GM12878 (cell line): ENCODE measurements at regions not wholly inside any gene's neighbourhood (a gene's known extent, or its start where the extent isn't known, plus 50 kb on each side); places are given as distances from the start of the nearest gene placed in this dataset.

Experiments
- ATAC-seq: fragments of 200-7000 bp; cut with Tn5 transposase; 3 replicates; pipeline ENCODE4 v1.9.1; 2020; ENCODE audit warnings: mild to moderate bottlenecking, moderate library complexity
- BruUV-seq: library from RNA; stranded (reverse); fragments of 400-500 nt; replicated peaks from 2 replicates; lab custom pipeline; 2021; lab: Mats Ljungman, UMichigan
- CTCF ChIA-PET: fragments of 300-600 bp; sonication (Branson Sonifier 250); formaldehyde crosslinking; extraction: SDS; loops from one replicate; lab custom pipeline; 2021; ENCODE audit warnings: inconsistent platforms; lab: Yijun Ruan, JAX
- POLR2A ChIA-PET: fragments of 350-600 bp; formaldehyde crosslinking; extraction: SDS; loops from one replicate; lab custom pipeline; 2021; ENCODE audit warnings: inconsistent platforms; lab: Charles Lee
- RAD21 ChIA-PET: fragments of 300-600 bp; sonication (Branson Sonifier 250); formaldehyde crosslinking; loops from one replicate; lab custom pipeline; 2023; ENCODE audit warnings: antibody characterized with exemption; ENCODE audit not compliant: unreplicated experiment; lab: Charles Lee
- SMC1A ChIA-PET: fragments of 300-600 bp; sonication (Branson Sonifier 250); formaldehyde crosslinking; loops from one replicate; lab custom pipeline; 2023; ENCODE audit not compliant: unreplicated experiment, uncharacterized antibody; lab: Charles Lee
- DNase-seq: peaks from one replicate; pipeline ENCODE4 v3.0.0-alpha.2; 2011; ENCODE audit warnings: low read depth, low spot score
- FAIRE-seq: peaks from 3 replicates; lab custom pipeline; 2011; peaks lifted over from hg19 to GRCh38; lab: Jason Lieb, UNC
- H2AFZ ChIP-seq: 2 replicates; pipeline ENCODE4 v1.6.0; 2011; ENCODE audit warnings: low read depth, low read length, control low read depth; ENCODE audit not compliant: control insufficient read depth
- H3K27ac ChIP-seq: 2 replicates; pipeline ENCODE4 v1.5.1; 2011; ENCODE audit warnings: control low read depth; ENCODE audit not compliant: control insufficient read depth, insufficient read depth
- H3K27me3 ChIP-seq, 2 experiments: replicated peaks in 1 of 2; 2 replicates each; pipeline versions ENCODE4 v1.6.0 to v1.6.1; 2011; ENCODE audit warnings: low read length in 1 of 2; ENCODE audit not compliant: control insufficient read depth in 2 of 2, insufficient read depth in 2 of 2
- H3K36me3 ChIP-seq, 2 experiments: 2 replicates each; pipeline ENCODE4 v1.5.1; 2011; ENCODE audit warnings: low read length in 1 of 2; ENCODE audit not compliant: control insufficient read depth in 2 of 2, insufficient read depth in 2 of 2
- H3K4me1 ChIP-seq: 2 replicates; pipeline ENCODE4 v1.6.1; 2011; ENCODE audit warnings: mild to moderate bottlenecking, low read length, moderate library complexity, mixed read lengths; ENCODE audit not compliant: control insufficient read depth, insufficient read depth
- H3K4me2 ChIP-seq: 2 replicates; pipeline ENCODE4 v1.6.0; 2011; ENCODE audit warnings: control low read depth; ENCODE audit not compliant: control insufficient read depth, insufficient read depth
- H3K4me3 ChIP-seq: fragments of 200-600 bp; sonication (generic); 2 replicates; pipeline ENCODE4 v1.5.1; 2016
- H3K79me2 ChIP-seq: 2 replicates; pipeline ENCODE4 v1.6.0; 2011; ENCODE audit warnings: low read length; ENCODE audit not compliant: control insufficient read depth, insufficient read depth
- H3K9ac ChIP-seq: 2 replicates; pipeline ENCODE4 v1.8.0; 2011; ENCODE audit warnings: low read length, control low read depth, mixed read lengths; ENCODE audit not compliant: control insufficient read depth, insufficient read depth
- H3K9me3 ChIP-seq: replicated peaks from 3 replicates; pipeline ENCODE4 v1.5.1; 2011; ENCODE audit warnings: mild to moderate bottlenecking, low read length; ENCODE audit not compliant: control insufficient read depth, insufficient read depth
- H4K20me1 ChIP-seq: 2 replicates; pipeline ENCODE4 v1.6.0; 2011; ENCODE audit not compliant: control insufficient read depth, insufficient read depth
- CBX5 ChIP-seq: sonication (generic); IDR thresholded peaks from 2 replicates; pipeline ENCODE4 v1.6.1; 2016; ENCODE audit warnings: low read depth, moderate library complexity, mild to moderate bottlenecking, inconsistent platforms
- CHD4 ChIP-seq: fragments of 200-600 bp; sonication (generic); IDR thresholded peaks from 2 replicates; pipeline ENCODE4 v1.6.1; 2016; ENCODE audit warnings: mild to moderate bottlenecking
- CREM ChIP-seq: IDR thresholded peaks from 2 replicates; pipeline ENCODE4 v1.6.1; 2014; ENCODE audit warnings: antibody characterized with exemption, low read depth
- EGR1 ChIP-seq, 2 experiments: IDR thresholded peaks; 1 replicate in 1 of 2; 2 replicates in 1 of 2; pipeline ENCODE4 v1.6.1; 2011 to 2012; ENCODE audit warnings: low read depth in 2 of 2, low read length in 2 of 2, borderline replicate concordance in 1 of 2, mild to moderate bottlenecking in 1 of 2, moderate library complexity in 1 of 2
- HDGF ChIP-seq: fragments of 450-650 bp; IDR thresholded peaks from 2 replicates; pipeline ENCODE4 v1.6.1; 2016; ENCODE audit warnings: antibody characterized with exemption
- JUNB ChIP-seq: IDR thresholded peaks from 2 replicates; pipeline ENCODE4 v1.6.1; 2016; ENCODE audit warnings: antibody characterized with exemption, mild to moderate bottlenecking
- RAD21 ChIP-seq: IDR thresholded peaks from 2 replicates; pipeline ENCODE4 v1.6.1; 2011; ENCODE audit warnings: mild to moderate bottlenecking, low read depth, low read length, moderate library complexity; ENCODE audit not compliant: insufficient read depth
- SREBF1 ChIP-seq: IDR thresholded peaks from 2 replicates; pipeline ENCODE4 v1.6.1; 2012; ENCODE audit warnings: mild to moderate bottlenecking, low read length
- SUPT20H ChIP-seq: IDR thresholded peaks from 2 replicates; pipeline ENCODE4 v1.6.1; 2011; ENCODE audit warnings: low read depth, mild to moderate bottlenecking, low read length, moderate library complexity, borderline replicate concordance; ENCODE audit not compliant: control insufficient read depth
- WGBS: methylation state at CpG from one replicate; pipeline ENCODE4 v1.1.6; 2016; ENCODE audit warnings: low lambda C conversion rate; ENCODE audit not compliant: insufficient replicate concordance, insufficient coverage; ENCODE audit errors: missing lambda C conversion rate; 5-methylcytosine and 5-hydroxymethylcytosine counted together
- in situ Hi-C: fragments of 300-500 bp; cut with MboI; formaldehyde crosslinking; loops from 9 replicates; pipeline ENCODE4 v1.14.3; 2018; ENCODE audit warnings: mixed read lengths
- intact Hi-C: fragments of 100-400 bp; cut with micrococcal nuclease; formaldehyde crosslinking; loops from one replicate; pipeline ENCODE4 v1.14.2; 2022; ENCODE audit not compliant: unreplicated experiment

DNA sequence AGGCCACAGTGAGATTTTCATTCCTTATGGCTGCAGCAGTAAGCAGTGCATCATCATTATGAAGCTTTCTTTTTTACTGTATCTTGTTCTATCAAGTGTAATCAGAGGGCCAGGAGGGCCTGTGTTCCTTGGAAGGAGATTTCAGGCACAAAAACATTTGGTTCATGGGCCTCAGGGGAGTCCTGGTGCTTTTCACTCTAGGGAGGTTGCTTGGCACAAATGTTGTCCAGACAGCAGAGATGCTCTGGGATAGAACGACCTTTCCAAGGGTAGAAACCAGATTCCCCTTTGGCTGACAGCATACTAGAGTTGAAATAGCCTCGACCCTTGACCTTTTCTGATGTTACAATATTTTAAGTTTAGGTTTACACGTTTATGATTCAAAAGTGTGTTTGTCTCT is 95.3 kb upstream of the CLSTN2 start:
- DNase-seq, result no peak
- ATAC-seq, result no peak
- no peaks in the 10 kb centered on the region for H4K20me1 ChIP-seq
- POLR2A ChIA-PET, result no interaction called here
- H3K9me3 ChIP-seq, result no peaks in the 10 kb centered on the region
- no peak overlapping the region for H3K4me3 ChIP-seq
- no peaks in the 10 kb centered on the region for H3K36me3 ChIP-seq
- H3K4me1 ChIP-seq, result no peaks in the 10 kb centered on the region
- TF ChIP-seq CHD4 (no peak), CREM (no peak)
- TF ChIP-seq, all 136 proteins: peak for 0
- no peak overlapping the region for H2AFZ ChIP-seq
- 0% methylated on average over 3 of the region's 3 CpGs for WGBS
- RAD21 ChIA-PET, result no interaction called here
- CTCF ChIA-PET, result no interaction called here
- H3K27ac ChIP-seq, result no peak overlapping the region
- no peak overlapping the region for H3K4me2 ChIP-seq
- H3K27me3 ChIP-seq, result no peaks in the 10 kb centered on the region
- no TSS peak for BruUV-seq
- in situ Hi-C loops (no loop called here), intact Hi-C loops (no loop called here)
- H3K79me2 ChIP-seq, result no peaks in the 10 kb centered on the region
- SMC1A ChIA-PET, result no interaction called here
- FAIRE-seq, result no peak
- no peak overlapping the region for H3K9ac ChIP-seq

DNA sequence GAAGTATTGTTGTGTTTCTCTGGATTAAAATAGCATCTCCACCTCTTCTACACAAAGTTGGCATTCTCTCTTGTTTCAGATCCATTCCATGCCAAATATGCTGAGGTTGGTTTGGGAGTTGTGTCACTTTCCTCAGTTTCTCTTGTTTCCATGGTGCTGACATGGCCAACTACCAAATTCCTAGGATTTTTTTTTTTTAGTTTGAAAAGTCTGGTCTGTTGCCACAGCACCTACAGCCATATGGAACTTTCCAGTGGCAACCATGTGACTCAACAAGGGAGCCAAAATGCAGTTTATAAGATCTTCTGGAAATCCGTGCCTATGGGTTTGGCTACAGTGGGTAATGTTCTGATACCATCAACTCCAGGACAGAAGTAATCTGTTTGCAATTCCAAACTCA is 96.0 kb upstream of the CLSTN2 start:
- Histone ChIP-seq H3K27ac (no peak overlapping the region), H3K36me3 (no peaks in the 10 kb centered on the region), H3K4me3 (no peak overlapping the region), H3K4me2 (no peak overlapping the region), H3K79me2 (no peaks in the 10 kb centered on the region), H4K20me1 (no peaks in the 10 kb centered on the region), H3K9me3 (no peaks in the 10 kb centered on the region), H3K27me3 (no peaks in the 10 kb centered on the region), H2AFZ (no peak overlapping the region), H3K4me1 (no peaks in the 10 kb centered on the region), H3K9ac (no peak overlapping the region)
- TF ChIP-seq HDGF, result no peak
- no peak for TF ChIP-seq SUPT20H
- TF ChIP-seq CBX5, result no peak
- TF ChIP-seq JUNB, result no peak
- TF ChIP-seq RAD21, result no peak
- no peak for TF ChIP-seq SREBF1
- no peak for TF ChIP-seq EGR1 (IDR thresholded peaks at IDR 0.05; ENCODE audit: borderline replicate concordance in 1 of 2, low read depth in 2 of 2, low read length in 2 of 2)
- DNase-seq (no peak), FAIRE-seq (no peak), ATAC-seq (no peak)
- 0% methylated on average over 1 of the region's 1 CpG for WGBS
- intact Hi-C loops (no loop called here), in situ Hi-C loops (no loop called here)
- CTCF ChIA-PET, result no interaction called here
- POLR2A ChIA-PET, result no interaction called here
- BruUV-seq, result no TSS peak
- SMC1A ChIA-PET, result no interaction called here
- RAD21 ChIA-PET, result no interaction called here
